ENCODE measurements at regions not wholly inside any gene's neighbourhood (a gene's known extent, or its start where the extent isn't known, plus 50 kb on each side); places are given as distances from the start of the nearest gene placed in this dataset.

DNA sequence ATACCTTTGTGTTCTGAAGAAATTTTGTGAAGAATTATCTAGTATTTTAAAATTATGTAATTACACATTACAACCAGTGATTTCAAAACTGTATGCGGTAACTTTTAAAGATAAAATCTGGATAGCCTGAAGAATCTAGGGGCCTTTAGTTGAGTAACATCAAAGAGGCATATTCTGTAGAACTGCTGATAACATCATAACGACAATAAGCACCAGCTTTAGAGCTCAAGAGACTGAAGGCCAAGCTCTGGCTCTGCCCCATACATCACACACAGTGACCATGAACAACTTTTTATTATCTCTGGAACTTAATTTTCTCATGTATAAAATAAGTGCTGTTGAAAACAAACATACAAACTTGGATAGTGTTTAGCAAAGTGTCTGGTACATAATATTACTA lies 121.1 kb upstream of the RHOBTB1 start:
- Mint-ChIP-seq H3K27me3 (ENCODE audit: unreplicated experiment) (no peaks in the 10 kb centered on the region), H3K9me3 (ENCODE audit: low read depth, unreplicated experiment) (no peaks in the 10 kb centered on the region), H3K4me3 (ENCODE audit: low read depth, unreplicated experiment) (no peak overlapping the region), H3K36me3 (ENCODE audit: insufficient read depth, unreplicated experiment) (no peaks in the 10 kb centered on the region), H3K4me1 (ENCODE audit: low read depth, unreplicated experiment) (no peaks in the 10 kb centered on the region), H3K27ac (ENCODE audit: unreplicated experiment) (no peak overlapping the region)
- intact Hi-C loops (cut with micrococcal nuclease; ENCODE audit: unreplicated experiment), result loop anchor here (5.0 kb wide), 1 partner anchor 38 kb away; no protein-coding TSS in a partner anchor
- BruUV-seq (replicated peaks), result no TSS peak
- no peak for TF ChIP-seq CTCF (IDR thresholded peaks at IDR 0.05; ENCODE audit: unreplicated experiment)
- no peak for DNase-seq
- CTCF ChIA-PET, result no interaction called here

DNA sequence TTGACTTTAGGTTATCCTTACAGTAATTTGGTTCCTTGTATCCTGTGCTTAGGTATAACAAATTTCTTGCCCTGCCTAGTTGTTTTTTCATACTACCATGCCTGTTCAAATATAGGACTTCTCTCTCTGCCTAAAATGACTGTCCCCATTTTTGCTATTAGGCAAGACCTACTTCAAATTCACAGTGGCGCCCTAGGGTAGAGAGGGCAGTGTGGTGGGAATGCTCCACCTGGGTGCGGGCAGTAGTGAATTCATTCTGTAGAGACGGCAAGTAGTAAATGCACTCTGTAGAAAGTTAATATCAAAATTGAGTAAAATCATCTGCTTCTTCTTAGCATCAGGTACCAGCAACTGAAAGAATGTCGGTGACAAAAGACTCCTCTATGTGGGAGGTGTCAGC lies 120.4 kb upstream of the RHOBTB1 start:
- H3K4me3 Mint-ChIP-seq (ENCODE audit: low read depth, unreplicated experiment), result no peak overlapping the region
- CTCF ChIA-PET, result no interaction called here
- no peaks in the 10 kb centered on the region for H3K27me3 Mint-ChIP-seq (ENCODE audit: unreplicated experiment)
- no peaks in the 10 kb centered on the region for H3K9me3 Mint-ChIP-seq (ENCODE audit: low read depth, unreplicated experiment)
- H3K4me1 Mint-ChIP-seq (ENCODE audit: low read depth, unreplicated experiment), result no peaks in the 10 kb centered on the region
- H3K36me3 Mint-ChIP-seq (ENCODE audit: insufficient read depth, unreplicated experiment), result no peaks in the 10 kb centered on the region
- intact Hi-C loops (cut with micrococcal nuclease; ENCODE audit: unreplicated experiment), result no loop called here
- BruUV-seq (replicated peaks), result no TSS peak
- no peak for DNase-seq
- H3K27ac Mint-ChIP-seq (ENCODE audit: unreplicated experiment), result no peak overlapping the region
- no peak for TF ChIP-seq CTCF (IDR thresholded peaks at IDR 0.05; ENCODE audit: unreplicated experiment)

DNA sequence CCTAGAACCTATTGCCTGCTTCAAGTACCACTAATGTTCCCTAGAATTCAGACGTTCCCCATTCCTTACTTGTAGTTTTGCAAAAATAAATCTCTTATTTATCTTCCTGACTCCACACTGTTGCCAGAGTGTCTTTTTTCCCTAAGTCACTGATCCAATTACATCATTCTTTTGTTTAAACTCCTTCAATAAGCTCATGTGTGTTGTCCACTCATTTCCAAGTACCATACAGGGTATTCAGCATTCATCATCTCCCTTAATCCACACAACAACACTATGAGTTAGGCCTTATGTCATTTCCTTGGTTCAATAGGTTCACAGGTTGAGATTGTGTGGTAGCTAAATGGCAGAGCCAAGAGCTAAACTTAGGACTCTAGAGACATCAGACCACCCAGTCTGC lies 119.9 kb upstream of the RHOBTB1 start:
- intact Hi-C loops (cut with micrococcal nuclease; ENCODE audit: unreplicated experiment), result no loop called here
- H3K27ac Mint-ChIP-seq (ENCODE audit: unreplicated experiment), result no peak overlapping the region
- no TSS peak for BruUV-seq (replicated peaks)
- no peak for DNase-seq
- H3K9me3 Mint-ChIP-seq (ENCODE audit: low read depth, unreplicated experiment), result no peaks in the 10 kb centered on the region
- H3K4me3 Mint-ChIP-seq (ENCODE audit: low read depth, unreplicated experiment), result no peak overlapping the region
- no peaks in the 10 kb centered on the region for H3K36me3 Mint-ChIP-seq (ENCODE audit: insufficient read depth, unreplicated experiment)
- CTCF ChIA-PET, result no interaction called here
- H3K4me1 Mint-ChIP-seq (ENCODE audit: low read depth, unreplicated experiment), result no peaks in the 10 kb centered on the region
- no peaks in the 10 kb centered on the region for H3K27me3 Mint-ChIP-seq (ENCODE audit: unreplicated experiment)
- TF ChIP-seq CTCF (IDR thresholded peaks at IDR 0.05; ENCODE audit: unreplicated experiment), result no peak

- Mint-ChIP-seq H3K27ac (ENCODE audit: unreplicated experiment) (no peak overlapping the region), H3K4me1 (ENCODE audit: low read depth, unreplicated experiment) (no peaks in the 10 kb centered on the region), H3K9me3 (ENCODE audit: low read depth, unreplicated experiment) (no peaks in the 10 kb centered on the region), H3K27me3 (ENCODE audit: unreplicated experiment) (no peaks in the 10 kb centered on the region), H3K4me3 (ENCODE audit: low read depth, unreplicated experiment) (no peak overlapping the region), H3K36me3 (ENCODE audit: insufficient read depth, unreplicated experiment) (no peaks in the 10 kb centered on the region)
- CTCF ChIA-PET, result no interaction called here
- TF ChIP-seq CTCF (IDR thresholded peaks at IDR 0.05; ENCODE audit: unreplicated experiment), result no peak
- intact Hi-C loops (cut with micrococcal nuclease; ENCODE audit: unreplicated experiment), result no loop called here
- no TSS peak for BruUV-seq (replicated peaks)
- no peak for DNase-seq
These were observed 119.0 kb upstream of the RHOBTB1 start for GRCh38 chr10:61063034-61063433.
